ENCODE measurements at regions not wholly inside any gene's neighbourhood (a gene's known extent, or its start where the extent isn't known, plus 50 kb on each side); places are given as distances from the start of the nearest gene placed in this dataset.

DNA sequence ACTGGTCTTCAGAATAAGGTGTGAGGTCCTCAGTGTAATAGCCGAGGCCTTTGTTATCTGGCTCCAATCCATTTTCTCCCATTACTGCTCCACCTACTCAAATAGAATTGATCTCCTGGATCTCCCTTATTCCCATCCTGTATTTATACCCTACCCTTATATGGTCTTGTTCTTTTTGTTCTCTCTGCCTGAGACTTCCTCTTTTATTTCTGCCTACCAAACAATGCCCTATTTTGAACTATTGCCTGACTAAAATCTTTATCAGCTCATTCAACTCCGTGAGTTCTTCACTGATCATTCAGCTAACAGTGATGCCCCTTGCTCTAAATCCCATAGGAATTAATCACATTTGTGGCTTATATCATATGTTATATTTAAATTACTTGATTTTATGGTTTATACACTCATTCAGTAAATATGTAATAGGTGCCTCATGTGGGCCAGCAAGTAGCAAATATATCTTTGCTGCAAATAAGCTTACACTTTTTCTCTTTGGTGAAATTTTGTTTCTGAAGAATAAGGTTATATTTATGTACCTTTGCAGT is 417.5 kb upstream of the MEF2C start:
- DNase-seq (ENCODE audit: low read depth, low spot score): no peak
- ChIA-PET CTCF (no interaction called here), POLR2A (no interaction called here)

DNA sequence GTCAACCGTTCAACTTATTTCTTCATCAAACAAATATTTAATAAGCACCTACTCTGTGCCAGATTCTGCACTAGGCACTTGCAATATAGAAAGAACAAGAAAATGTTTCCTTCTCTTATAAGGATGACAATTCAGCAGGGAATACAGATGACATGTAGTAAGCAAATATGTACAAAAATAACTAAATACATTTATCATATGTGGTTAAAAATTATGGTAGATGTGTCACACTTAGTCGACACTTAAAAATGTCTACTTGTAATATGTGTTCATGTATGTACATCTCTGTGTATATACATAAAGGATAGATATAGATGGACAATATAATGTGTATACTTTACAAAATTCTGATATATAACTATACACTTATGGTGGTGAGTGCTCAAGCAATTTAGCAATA is 417.0 kb upstream of the MEF2C start:
- H3K9me3 ChIP-seq (ENCODE audit: control insufficient read depth, insufficient read depth, low read length): no peaks in the 10 kb centered on the region
- ChIA-PET POLR2A (no interaction called here), CTCF (no interaction called here)
- no peak overlapping the region for H3K4me3 ChIP-seq (ENCODE audit: low read depth, low read length)
- DNase-seq (ENCODE audit: low read depth, low spot score): no peak
- H3K27ac ChIP-seq (ENCODE audit: low read depth, low read length): no peak overlapping the region
- TF ChIP-seq, protein P1, sequence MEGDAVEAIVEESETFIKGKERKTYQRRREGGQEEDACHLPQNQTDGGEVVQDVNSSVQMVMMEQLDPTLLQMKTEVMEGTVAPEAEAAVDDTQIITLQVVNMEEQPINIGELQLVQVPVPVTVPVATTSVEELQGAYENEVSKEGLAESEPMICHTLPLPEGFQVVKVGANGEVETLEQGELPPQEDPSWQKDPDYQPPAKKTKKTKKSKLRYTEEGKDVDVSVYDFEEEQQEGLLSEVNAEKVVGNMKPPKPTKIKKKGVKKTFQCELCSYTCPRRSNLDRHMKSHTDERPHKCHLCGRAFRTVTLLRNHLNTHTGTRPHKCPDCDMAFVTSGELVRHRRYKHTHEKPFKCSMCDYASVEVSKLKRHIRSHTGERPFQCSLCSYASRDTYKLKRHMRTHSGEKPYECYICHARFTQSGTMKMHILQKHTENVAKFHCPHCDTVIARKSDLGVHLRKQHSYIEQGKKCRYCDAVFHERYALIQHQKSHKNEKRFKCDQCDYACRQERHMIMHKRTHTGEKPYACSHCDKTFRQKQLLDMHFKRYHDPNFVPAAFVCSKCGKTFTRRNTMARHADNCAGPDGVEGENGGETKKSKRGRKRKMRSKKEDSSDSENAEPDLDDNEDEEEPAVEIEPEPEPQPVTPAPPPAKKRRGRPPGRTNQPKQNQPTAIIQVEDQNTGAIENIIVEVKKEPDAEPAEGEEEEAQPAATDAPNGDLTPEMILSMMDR (IDR thresholded peaks at IDR 0.05; ENCODE audit: low read depth, low read length): no peak
- no peaks in the 10 kb centered on the region for H3K27me3 ChIP-seq (ENCODE audit: control insufficient read depth, insufficient read depth, low read length)

More for the DNA sequence above, 417.5 kb upstream of the MEF2C start:
- H3K9me3 ChIP-seq (ENCODE audit: control insufficient read depth, insufficient read depth, low read length): no peaks in the 10 kb centered on the region
- no peaks in the 10 kb centered on the region for H3K27me3 ChIP-seq (ENCODE audit: control insufficient read depth, insufficient read depth, low read length)
- H3K4me3 ChIP-seq (ENCODE audit: low read depth, low read length): no peak overlapping the region
- TF ChIP-seq, protein P1 (IDR thresholded peaks at IDR 0.05; ENCODE audit: low read depth, low read length): no peak
- no peak overlapping the region for H3K27ac ChIP-seq (ENCODE audit: low read depth, low read length)

DNA sequence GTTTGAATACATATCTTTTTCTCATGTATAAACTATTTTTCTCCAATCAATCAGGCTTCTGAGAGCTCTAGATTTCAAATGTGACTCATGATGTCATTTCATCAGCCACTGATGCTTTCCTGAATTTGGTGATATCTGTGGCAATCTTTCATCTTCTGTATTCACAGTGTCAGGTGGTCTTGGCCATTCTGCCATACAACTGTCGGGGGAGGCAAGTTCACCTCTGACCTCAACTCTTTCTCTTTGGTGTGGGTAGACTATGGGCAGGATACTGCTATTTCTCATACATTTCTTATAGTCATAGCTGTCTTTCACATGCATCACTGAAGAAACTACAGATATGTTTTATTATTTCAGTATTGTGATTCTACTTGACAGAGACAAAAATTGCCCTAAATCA is 414.1 kb upstream of the MEF2C start:
- no peak overlapping the region for H3K27ac ChIP-seq (ENCODE audit: low read depth, low read length)
- POLR2A ChIA-PET: no interaction called here
- H3K27me3 ChIP-seq (ENCODE audit: control insufficient read depth, insufficient read depth, low read length): no peaks in the 10 kb centered on the region
- no peaks in the 10 kb centered on the region for H3K9me3 ChIP-seq (ENCODE audit: control insufficient read depth, insufficient read depth, low read length)
- no peak overlapping the region for H3K4me3 ChIP-seq (ENCODE audit: low read depth, low read length)
- no peak for DNase-seq (ENCODE audit: low read depth, low spot score)
- CTCF ChIA-PET: no interaction called here
- TF ChIP-seq, protein P1 (IDR thresholded peaks at IDR 0.05; ENCODE audit: low read depth, low read length): no peak

DNA sequence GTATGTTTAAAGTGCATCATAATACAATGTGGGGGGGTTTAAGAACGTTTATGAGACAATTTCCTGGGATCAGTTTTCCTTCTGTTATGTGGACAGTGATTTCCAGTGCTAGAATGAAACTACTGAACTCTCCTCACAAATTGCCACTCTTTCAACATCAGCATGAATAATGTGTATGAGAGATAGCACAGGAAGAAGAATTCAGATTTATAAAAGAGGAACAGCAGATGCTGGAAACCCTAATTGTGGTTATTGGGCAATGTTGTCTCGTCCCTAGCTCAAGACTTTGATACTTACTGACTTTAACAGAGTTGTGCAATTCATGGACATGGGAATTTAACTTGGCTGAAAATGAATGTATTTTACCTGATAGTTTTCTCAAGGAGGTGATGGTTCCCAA is 410.8 kb upstream of the MEF2C start:
- Histone ChIP-seq H3K27me3 (ENCODE audit: control insufficient read depth, insufficient read depth, low read length) (no peaks in the 10 kb centered on the region), H3K9me3 (ENCODE audit: control insufficient read depth, insufficient read depth, low read length) (no peaks in the 10 kb centered on the region), H3K4me3 (ENCODE audit: low read depth, low read length) (no peak overlapping the region), H3K27ac (ENCODE audit: low read depth, low read length) (no peak overlapping the region)
- DNase-seq (ENCODE audit: low read depth, low spot score): no peak
- POLR2A ChIA-PET: no interaction called here
- TF ChIP-seq, protein P1 (IDR thresholded peaks at IDR 0.05; ENCODE audit: low read depth, low read length): no peak
- CTCF ChIA-PET: no interaction called here

DNA sequence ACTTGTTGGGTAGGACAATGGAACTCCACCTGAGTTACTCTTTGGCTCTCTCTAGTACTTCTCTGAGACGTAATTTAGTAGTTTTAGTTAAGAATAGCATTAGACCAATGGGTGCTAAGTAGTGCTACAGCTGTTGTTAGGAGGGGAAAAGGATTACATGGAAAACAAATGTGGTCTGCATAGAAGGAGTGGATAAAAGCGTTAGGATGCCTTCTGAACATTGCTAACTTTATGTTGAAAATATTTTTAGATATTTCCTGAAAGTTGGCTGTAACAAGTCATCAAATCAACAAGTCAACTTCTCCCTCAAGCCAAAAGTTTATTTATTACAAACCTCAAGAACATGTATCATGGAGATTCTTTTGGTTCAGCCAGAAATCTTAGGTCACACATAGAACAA is 409.5 kb upstream of the MEF2C start:
- H3K9me3 ChIP-seq (ENCODE audit: control insufficient read depth, insufficient read depth, low read length): no peaks in the 10 kb centered on the region
- no peak overlapping the region for H3K4me3 ChIP-seq (ENCODE audit: low read depth, low read length)
- no peak for DNase-seq (ENCODE audit: low read depth, low spot score)
- H3K27me3 ChIP-seq (ENCODE audit: control insufficient read depth, insufficient read depth, low read length): no peaks in the 10 kb centered on the region
- H3K27ac ChIP-seq (ENCODE audit: low read depth, low read length): no peak overlapping the region
- CTCF ChIA-PET: no interaction called here
- POLR2A ChIA-PET: no interaction called here
- TF ChIP-seq, protein P1 (IDR thresholded peaks at IDR 0.05; ENCODE audit: low read depth, low read length): no peak

Measured in AG04450 (cell line).